ENCODE measurements at regions not wholly inside any gene's neighbourhood (a gene's known extent, or its start where the extent isn't known, plus 50 kb on each side); places are given as distances from the start of the nearest gene placed in this dataset.

DNA sequence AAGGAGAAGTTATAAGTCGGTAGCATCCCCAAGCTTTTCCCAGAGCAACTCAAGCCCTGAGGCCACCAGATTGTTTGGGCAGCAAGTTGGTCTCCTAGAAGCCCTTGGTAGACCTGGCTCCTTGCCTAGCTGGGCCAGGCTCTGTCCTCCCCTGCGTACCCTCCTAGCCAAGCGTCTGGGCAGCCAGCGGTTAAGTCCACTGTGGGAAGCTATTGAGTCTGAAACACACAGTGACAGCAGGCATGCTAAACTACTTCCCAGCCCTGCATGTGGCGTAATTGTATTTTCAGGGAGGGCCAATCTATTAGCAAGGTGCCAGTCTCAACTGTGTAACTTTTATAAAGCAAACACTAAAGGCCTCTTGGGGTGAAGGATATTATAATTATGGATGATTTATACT, 419.1 kb upstream of the RBFOX1 start:
- ATAC-seq (no peak), DNase-seq (no peak)
- H3K27me3 Mint-ChIP-seq, result no peaks in the 10 kb centered on the region
- H3K4me1 Mint-ChIP-seq (ENCODE audit: low read depth), result no peaks in the 10 kb centered on the region
- H3K27ac Mint-ChIP-seq, result no peak overlapping the region
- ChIA-PET POLR2A (no interaction called here), CTCF (no interaction called here)
- H3K36me3 Mint-ChIP-seq (ENCODE audit: low read depth), result no peaks in the 10 kb centered on the region
- TF ChIP-seq, protein P1, sequence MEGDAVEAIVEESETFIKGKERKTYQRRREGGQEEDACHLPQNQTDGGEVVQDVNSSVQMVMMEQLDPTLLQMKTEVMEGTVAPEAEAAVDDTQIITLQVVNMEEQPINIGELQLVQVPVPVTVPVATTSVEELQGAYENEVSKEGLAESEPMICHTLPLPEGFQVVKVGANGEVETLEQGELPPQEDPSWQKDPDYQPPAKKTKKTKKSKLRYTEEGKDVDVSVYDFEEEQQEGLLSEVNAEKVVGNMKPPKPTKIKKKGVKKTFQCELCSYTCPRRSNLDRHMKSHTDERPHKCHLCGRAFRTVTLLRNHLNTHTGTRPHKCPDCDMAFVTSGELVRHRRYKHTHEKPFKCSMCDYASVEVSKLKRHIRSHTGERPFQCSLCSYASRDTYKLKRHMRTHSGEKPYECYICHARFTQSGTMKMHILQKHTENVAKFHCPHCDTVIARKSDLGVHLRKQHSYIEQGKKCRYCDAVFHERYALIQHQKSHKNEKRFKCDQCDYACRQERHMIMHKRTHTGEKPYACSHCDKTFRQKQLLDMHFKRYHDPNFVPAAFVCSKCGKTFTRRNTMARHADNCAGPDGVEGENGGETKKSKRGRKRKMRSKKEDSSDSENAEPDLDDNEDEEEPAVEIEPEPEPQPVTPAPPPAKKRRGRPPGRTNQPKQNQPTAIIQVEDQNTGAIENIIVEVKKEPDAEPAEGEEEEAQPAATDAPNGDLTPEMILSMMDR (IDR thresholded peaks at IDR 0.05), result no peak
- intact Hi-C loops (cut with micrococcal nuclease), result no loop called here
- H3K9me3 Mint-ChIP-seq, result no peaks in the 10 kb centered on the region
- no peak overlapping the region for H3K4me3 Mint-ChIP-seq

DNA sequence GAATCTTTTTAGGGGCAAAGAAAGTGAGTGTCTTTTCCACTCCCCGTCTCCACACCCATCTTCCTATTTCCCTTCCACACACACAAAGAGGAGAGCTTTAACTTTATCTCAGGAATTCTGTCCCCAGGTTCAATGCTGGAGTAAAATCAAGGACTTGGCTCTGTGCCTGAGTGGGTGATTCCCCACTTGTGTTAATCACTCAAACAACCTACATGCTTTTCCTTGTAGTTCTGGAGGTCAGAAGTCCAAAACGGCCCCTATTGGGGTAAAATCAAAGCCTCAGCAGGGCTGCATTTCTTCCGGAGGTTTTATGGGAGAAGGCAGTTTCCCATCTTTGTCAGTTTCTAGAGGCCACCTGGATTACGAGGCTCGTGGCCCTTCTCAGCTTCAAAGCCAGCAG, 422.3 kb upstream of the RBFOX1 start:
- no peak overlapping the region for H3K4me3 Mint-ChIP-seq
- ChIA-PET POLR2A (no interaction called here), CTCF (no interaction called here)
- no peaks in the 10 kb centered on the region for H3K4me1 Mint-ChIP-seq (ENCODE audit: low read depth)
- H3K27me3 Mint-ChIP-seq, result no peaks in the 10 kb centered on the region
- no peak for DNase-seq
- ATAC-seq, result no peak
- no peaks in the 10 kb centered on the region for H3K36me3 Mint-ChIP-seq (ENCODE audit: low read depth)
- intact Hi-C loops (cut with micrococcal nuclease), result no loop called here
- TF ChIP-seq, protein P1 (IDR thresholded peaks at IDR 0.05), result no peak
- H3K27ac Mint-ChIP-seq, result no peak overlapping the region
- no peaks in the 10 kb centered on the region for H3K9me3 Mint-ChIP-seq

DNA sequence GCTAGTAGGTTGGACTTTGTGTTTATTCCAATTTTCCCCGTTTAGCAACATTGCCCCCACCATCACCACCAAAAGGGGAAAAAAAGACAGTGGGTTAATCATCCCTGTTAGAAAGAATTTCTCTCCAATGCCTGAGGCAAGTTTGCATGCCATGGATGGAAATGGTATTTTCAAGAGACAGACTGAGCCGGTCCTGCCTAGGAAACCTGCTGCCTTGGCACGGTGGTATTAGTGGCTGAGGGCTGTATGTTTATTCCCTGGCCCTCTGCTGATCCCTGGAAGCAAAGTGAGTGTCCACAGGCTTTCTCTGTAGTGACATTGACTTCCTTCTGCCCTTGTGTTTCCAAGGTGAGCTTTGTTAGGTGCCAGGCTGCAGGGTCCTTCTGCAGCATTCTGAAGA, 427.0 kb upstream of the RBFOX1 start:
- Mint-ChIP-seq H3K9me3 (no peaks in the 10 kb centered on the region), H3K27me3 (no peaks in the 10 kb centered on the region), H3K4me1 (ENCODE audit: low read depth) (no peaks in the 10 kb centered on the region), H3K4me3 (no peak overlapping the region), H3K27ac (no peak overlapping the region), H3K36me3 (ENCODE audit: low read depth) (no peaks in the 10 kb centered on the region)
- POLR2A ChIA-PET, result no interaction called here
- CTCF ChIA-PET, result no interaction called here
- TF ChIP-seq, protein P1 (IDR thresholded peaks at IDR 0.05), result no peak
- DNase-seq (no peak), ATAC-seq (no peak)
- intact Hi-C loops (cut with micrococcal nuclease), result no loop called here

DNA sequence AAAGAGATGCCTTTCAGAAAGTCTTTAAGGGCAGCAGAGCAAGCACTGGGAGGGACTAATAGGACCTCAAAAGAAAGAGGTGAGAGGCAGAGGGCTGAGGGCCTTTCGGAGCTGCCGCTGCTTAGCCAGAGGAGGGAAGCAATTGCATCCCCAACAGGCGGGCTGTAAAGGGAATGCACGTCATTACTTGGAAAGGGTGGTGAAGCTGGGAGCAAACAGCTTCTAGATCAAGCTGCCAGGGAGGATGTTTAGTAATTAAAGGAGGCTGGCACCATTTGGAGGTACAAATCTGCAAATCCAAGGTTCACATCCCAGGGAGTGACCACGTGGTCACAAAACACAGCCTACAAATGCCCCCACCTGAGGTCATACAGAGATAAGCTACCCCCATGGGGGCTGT, 429.0 kb upstream of the RBFOX1 start:
- Mint-ChIP-seq H3K27me3 (no peaks in the 10 kb centered on the region), H3K27ac (no peak overlapping the region), H3K36me3 (ENCODE audit: low read depth) (no peaks in the 10 kb centered on the region), H3K4me3 (no peak overlapping the region), H3K4me1 (ENCODE audit: low read depth) (no peaks in the 10 kb centered on the region), H3K9me3 (peaks cover 6% of the 10 kb centered on the region)
- intact Hi-C loops (cut with micrococcal nuclease), result no loop called here
- no peak for DNase-seq
- TF ChIP-seq, protein P1 (IDR thresholded peaks at IDR 0.05), result no peak
- ATAC-seq, result no peak
- ChIA-PET POLR2A (no interaction called here), CTCF (no interaction called here)

DNA sequence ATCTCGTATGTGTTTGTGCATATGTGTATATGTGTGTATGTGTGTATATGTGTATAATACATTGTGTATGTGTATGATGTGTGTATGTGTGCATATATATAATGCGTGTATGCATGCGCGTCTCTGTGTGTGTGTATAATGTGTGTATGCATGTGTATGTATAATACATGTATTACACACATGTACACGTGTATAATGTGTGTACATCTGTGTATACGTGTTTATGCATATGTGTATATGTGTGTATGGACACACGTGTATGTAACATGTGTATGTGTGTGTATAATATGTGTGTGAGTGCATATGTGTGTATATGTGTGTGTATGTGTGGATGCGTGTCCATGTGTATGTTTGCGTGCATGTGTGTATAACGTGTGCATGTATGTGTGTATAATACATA, 433.7 kb upstream of the RBFOX1 start:
- Mint-ChIP-seq H3K9me3 (peaks cover 9% of the 10 kb centered on the region), H3K36me3 (ENCODE audit: low read depth) (no peaks in the 10 kb centered on the region), H3K4me3 (no peak overlapping the region), H3K27me3 (no peaks in the 10 kb centered on the region), H3K27ac (no peak overlapping the region), H3K4me1 (ENCODE audit: low read depth) (no peaks in the 10 kb centered on the region)
- POLR2A ChIA-PET, result no interaction called here
- intact Hi-C loops (cut with micrococcal nuclease), result no loop called here
- CTCF ChIA-PET, result no interaction called here
- no peak for ATAC-seq
- DNase-seq, result no peak
- TF ChIP-seq, protein P1 (IDR thresholded peaks at IDR 0.05), result no peak

All from activated CD8-positive, alpha-beta T cell treated with anti-CD3 and anti-CD28 coated beads for 36 hours (primary cell).